Esophagus muscularis mucosa (tissue), 4 donors: ENCODE measurements at regions not wholly inside any gene's neighbourhood (a gene's known extent, or its start where the extent isn't known, plus 50 kb on each side); places are given as distances from the start of the nearest gene placed in this dataset.

ENCODE experiments used
- CTCF ChIP-seq, 3 experiments: fragments of 200-600 bp in 2 of 3; fragments of 450-650 bp in 1 of 3; sonication (generic) in 2 of 3; IDR thresholded peaks; one replicate each; pipeline ENCODE4 v1.5.1; 2017 to 2019; ENCODE audit warnings: antibody characterized with exemption in 3 of 3, mild to moderate bottlenecking in 2 of 3, moderate library complexity in 1 of 3
- EP300 ChIP-seq: sonication (generic); formaldehyde crosslinking; IDR thresholded peaks from one replicate; pipeline ENCODE4 v1.6.1; 2017; ENCODE audit warnings: antibody characterized with exemption
- POLR2A ChIP-seq: fragments of 450-650 bp; IDR thresholded peaks from one replicate; pipeline ENCODE4 v1.6.1; 2017; ENCODE audit warnings: antibody characterized with exemption, moderate library complexity, mild to moderate bottlenecking, low read depth

DNA sequence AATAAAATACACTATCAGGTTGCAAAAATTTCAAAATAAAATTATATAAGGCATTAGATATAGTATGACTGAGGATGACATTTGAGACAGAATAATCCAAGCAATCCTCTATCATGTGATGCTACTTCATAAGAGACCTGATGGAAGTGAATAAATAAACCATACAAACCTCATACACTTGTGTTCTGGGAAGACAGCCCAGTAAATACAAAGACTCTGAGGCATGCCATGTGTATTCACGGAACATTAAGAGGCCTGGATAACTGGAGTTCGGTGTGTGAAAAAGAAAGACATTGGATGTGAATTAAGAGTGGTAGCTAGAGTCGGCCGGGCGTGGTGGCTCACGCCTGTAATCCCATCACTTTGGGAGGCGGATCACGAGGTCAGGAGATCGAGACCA is 364.2 kb downstream of the ADAM29 start:
- TF ChIP-seq EP300 (no peak), POLR2A (no peak), CTCF (IDR thresholded peaks at IDR 0.05) (no peak)
